Muscle of arm (tissue), 1 donor: ENCODE measurements at regions not wholly inside any gene's neighbourhood (a gene's known extent, or its start where the extent isn't known, plus 50 kb on each side); places are given as distances from the start of the nearest gene placed in this dataset.
"Not testable (repeated sequence)": the region's sequence is repeated elsewhere in the genome, so short reads cannot be mapped to it uniquely, and the experiment has no call there.

ENCODE experiments used
- DNase-seq: peaks from one replicate; pipeline ENCODE4 v3.0.0-alpha.2; 2013

DNA sequence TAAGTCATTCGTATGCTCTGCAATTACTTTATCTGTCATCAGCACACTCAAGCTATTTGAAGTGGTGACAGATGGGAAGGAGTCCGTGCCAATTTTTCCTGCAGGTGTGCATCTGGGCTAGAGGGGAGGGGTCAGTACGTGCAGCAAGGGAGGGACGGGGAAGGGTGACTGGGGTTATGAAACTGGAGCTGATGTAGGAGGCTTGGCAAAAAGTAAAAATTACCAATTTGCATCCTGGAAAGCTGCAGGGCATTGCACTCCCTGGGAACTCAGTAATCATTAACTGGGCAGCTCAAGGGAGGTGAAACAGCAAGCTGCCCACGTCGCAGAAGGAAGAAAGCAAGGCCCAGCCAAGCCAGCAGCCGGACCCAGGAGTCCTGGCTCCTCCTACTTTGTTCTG, 87.1 kb upstream of the TMEM45B start:
- no peak for DNase-seq

DNA sequence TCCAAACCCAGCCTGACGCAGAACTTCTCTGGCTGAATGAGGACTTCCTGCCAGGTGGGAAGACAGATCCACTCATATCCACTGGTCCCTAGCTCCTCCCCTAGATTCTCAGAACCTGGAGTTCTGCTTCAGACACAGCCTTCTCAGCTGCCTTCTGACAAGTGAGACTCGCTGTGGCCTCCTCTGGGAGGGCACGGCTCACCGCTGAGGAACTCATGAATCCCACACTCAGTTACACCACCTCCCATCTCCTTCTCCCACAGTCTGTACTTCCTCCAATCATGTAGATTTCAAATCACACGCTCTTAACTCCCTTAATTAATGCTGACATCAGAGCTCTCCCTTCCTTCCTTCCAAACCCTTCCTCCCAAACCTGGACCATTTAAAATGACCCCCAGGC, 86.4 kb upstream of the TMEM45B start:
- no peak for DNase-seq

DNA sequence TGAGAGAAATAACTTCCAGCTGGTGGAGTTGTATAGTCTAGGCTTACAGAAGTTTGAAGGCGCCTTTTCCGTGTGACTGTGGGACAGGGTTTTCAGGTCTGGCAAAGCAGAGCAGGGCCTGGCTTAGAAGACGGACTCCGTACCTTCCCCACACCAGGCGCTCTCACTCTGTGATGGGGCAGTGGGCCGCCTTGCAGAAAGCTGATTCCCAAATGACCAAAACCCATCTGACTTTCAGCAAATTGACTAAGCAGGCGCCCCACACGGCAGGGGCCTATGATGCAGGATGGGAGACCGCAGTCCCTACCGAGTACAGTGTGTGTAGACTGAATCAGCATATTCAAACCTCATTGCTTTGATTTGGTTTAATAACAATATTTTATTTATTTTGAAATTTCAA, 85.8 kb upstream of the TMEM45B start:
- DNase-seq: no peak

DNA sequence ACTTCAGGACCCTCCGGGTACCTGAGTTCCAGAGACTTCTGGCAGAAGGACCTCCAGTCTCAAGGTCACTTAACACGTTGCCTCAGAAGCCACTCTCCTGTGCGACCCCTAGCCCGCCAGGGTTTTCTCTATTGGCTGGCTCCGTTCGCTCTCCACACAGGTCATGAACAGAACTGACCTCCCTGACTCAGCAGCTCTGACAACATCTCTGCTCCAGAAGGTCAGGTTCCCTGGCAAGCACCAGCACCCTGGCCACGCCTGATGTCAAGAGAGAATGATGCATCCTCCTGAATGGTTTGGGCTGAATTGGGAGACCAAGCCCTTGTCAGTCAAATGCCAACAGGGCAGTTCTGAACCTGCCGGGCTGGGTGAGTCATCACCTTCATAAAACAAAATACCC, 84.3 kb upstream of the TMEM45B start:
- DNase-seq: no peak

DNA sequence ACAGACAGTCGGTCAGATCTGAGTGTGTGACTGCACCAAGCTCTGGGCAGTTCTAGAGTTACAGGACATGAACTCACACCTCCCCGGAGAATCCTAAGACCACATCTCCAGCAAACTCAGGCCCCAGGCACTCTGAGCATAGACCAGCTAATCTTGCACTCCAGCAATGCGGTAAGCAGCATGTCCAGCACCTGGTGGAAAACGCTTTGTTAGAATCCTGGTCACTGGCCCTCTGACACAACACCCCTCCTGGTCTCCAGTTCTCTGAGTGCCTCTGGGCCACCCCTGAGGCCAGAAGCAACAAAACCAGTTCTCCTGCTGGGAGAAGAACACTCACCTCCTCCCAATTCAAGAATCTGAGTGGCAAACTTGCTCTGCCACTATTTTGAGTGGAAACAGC, 82.7 kb upstream of the TMEM45B start:
- no peak for DNase-seq

DNA sequence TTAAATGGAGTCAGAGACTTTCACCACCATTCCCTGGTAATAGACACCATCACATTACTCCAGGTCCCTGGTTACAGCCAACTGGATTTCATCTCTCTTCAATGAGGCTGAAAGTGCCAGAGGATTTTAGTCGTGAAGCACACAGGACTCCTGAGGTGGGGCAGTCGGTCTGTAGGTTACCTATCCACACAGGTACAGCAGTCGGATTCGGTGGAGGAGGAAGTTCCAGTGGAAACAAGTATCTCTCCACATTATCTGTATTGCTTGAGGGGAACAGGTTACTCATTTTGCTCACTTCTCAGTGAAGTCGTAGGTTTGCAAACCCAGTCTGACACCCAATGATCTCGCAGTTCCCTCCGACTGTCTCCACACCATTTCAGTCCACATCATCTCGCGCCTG, 82.3 kb upstream of the TMEM45B start:
- DNase-seq: no peak

DNA sequence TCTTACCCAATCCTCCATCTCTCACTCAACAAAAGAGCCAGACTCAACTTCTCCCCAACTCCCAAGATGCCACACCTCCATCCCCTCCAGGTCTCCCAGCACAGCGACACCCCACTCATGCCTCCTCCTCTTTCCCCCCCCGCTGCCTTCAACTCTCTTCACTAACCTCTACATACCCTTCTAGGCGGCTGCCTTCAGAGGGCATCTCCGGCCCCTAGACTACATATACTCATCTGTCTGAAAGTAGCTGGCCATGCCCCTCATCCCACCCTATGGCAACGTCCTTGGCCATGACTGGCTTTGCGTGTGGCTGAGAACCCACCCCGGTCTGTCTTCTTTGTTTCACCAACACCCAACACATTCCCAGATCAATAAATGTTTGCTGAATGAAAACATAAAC, 81.7 kb upstream of the TMEM45B start:
- no peak for DNase-seq

DNA sequence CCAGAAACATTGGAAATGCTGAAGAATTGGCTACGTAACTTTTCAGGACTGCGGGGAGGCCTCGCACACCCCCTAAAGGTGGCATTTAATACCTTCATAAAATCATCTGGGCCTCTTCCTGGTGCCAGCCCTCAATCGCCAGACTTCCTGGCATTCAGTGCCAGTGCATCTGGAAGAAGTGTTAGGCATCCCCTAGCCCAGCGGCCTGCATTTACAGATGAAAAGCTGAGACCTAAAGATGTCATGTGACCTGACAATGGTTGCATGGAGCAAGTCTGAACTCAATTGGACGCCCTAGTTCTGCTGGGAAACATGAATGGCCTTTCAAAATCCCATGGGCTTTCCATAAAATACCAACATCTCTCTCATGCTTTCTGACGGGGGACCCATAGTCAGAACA, 81.0 kb upstream of the TMEM45B start:
- no peak for DNase-seq

DNA sequence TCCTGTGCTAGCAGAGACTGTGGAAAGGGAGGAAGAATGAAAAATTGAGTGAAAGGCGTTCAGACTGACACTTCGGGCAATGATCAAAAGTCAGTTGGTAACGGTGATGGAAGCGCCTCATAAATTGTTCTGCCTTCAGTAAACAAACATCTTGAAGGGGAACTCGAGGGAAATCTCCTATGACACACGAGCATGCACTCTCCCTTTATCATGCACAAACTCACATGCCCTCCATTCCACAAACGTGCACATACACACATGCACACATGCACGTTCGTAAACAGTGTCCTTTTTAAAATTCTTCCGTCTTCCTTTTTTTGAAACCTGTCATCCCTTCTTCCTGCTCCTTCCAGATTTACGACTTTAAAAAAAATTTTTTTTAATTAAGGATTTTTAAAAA, 77.8 kb upstream of the TMEM45B start:
- DNase-seq: no peak

DNA sequence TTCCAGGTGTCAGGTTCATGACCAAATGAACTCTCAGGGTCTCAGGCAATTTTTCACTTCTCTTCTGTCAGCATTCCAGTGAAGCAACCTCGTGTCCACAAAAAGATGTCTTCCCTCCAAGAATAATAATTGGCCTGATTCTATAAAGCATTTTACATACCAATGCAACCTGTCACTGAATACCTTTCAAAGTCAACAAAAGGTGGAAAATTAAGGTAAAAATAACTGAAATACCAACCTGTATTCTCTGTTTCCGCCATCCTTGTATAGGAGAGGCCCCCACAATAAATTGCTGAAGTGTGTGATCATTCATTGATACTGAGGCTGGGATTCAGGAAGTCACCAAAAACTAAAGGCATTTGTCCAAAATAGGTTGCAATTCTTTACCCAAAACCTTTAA, 77.4 kb upstream of the TMEM45B start:
- no peak for DNase-seq

DNA sequence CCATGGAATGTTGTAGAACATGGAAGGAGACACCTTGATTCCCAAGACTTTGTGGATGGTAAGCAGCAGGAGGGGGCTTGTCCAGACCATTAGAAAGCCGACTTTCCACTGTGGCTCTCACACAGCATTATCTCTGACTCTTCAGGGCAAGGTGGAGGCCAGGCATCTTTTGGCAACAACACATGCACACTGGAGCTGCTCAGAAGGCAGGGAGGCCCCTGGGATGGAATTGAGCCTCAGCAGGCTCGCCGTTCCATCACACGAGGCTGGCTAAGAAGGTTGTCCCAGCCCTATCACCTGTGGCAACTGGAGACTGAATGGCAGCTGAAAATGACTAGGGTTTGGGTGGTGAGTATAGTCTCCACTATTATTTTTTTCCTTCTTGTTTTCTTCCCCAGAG, 76.3 kb upstream of the TMEM45B start:
- DNase-seq: no peak

DNA sequence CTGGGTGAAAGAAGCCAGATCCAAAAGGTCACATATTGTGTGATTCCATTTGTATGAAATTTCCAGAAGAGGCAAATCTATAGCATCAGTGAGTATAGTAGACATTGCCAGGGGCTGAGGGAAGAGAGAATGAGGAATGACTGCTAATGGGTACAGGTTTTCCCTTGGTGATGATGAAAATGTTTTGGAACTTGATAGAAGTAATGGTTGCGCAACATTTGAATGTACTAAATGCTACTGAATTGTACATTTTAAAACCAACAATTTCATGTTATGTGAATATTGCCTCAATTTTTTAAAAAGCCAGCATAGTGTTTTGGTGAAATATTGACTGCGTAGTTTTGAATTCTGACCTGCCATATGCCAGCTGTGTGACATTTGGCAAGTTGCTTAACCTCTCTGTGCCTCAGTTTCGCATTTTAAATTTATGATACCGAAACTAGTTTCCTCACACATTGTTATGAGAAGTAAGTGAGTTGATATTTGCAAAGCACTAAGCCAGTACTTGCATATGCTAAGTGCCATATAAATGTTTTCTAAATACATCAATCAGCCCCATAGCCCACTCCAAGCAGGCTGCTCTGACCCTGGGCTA, 75.4 kb upstream of the TMEM45B start:
- no peak for DNase-seq

DNA sequence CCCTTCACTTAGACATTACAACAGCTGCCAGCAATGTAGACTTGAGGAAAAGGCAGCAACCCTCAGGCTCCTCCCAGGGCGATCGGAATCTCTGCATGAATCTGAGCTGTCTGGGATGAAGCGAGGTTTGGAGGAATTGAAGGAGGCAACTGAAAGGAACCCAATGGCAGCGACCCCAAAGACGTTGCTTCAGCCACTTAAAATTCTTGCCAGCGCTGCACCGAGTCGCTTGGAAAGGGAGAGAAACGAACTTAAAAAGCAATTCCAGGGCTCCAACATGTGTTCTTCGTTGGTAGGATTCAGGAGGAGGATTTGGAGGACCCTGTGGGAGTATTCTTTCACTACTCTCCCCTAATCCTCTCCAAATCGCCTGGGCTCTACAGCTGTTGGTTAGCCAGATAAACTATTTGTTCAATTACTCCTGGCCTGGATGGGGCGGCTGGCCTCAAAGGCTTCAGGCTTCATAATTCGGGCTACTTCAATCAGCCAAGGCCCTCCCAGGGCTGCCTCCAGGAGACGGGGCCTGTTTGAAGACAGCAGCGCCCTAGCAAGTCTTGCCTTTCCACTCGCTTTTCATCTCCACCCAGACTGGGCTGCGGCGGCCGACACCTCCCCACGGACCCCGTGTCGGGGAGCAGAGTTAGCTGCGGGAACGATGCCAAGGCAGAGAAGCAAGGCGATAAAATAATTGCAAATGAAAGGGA, 72.4 kb upstream of the TMEM45B start:
- peak; percentile 50 for DNase-seq

DNA sequence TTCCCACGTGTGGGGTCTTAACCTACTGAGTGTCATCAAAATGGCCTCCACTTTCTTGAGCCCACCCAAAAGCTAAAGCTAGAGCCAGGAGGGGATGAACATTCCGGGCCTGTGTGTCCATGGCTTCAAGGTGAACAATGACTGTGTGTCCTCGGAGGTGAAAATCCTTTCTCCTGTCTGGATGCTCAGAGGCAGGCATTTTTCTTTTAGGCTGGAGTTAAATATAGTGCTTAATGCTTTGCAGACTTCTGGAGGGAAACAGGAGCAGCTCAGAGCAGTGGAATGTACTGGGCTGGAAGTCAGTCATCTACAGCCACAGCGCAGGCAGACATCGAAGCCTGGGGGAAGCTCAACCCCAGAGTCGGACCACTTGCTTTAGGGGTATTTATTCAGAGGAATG, 68.6 kb upstream of the TMEM45B start:
- peak; percentile 52 for DNase-seq

DNA sequence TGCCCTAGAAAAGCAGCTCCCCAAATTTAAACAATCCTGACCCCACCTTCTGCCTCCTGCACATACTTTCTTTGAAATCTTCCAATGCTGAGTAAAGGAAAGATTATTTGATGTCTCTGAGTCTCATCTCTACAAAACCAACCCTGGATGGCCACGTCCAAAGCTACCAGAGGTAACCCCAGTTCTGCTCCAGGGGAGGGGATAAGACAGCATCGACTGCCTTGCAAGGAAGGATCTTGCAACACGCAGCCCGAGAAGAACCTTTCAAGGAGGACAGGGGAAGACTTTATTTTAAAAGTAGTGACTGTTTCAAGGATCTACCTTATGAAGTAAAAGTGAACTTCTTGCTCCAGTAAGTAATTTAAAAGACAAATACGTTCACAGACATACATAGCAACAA, 66.5 kb upstream of the TMEM45B start:
- DNase-seq: no peak

DNA sequence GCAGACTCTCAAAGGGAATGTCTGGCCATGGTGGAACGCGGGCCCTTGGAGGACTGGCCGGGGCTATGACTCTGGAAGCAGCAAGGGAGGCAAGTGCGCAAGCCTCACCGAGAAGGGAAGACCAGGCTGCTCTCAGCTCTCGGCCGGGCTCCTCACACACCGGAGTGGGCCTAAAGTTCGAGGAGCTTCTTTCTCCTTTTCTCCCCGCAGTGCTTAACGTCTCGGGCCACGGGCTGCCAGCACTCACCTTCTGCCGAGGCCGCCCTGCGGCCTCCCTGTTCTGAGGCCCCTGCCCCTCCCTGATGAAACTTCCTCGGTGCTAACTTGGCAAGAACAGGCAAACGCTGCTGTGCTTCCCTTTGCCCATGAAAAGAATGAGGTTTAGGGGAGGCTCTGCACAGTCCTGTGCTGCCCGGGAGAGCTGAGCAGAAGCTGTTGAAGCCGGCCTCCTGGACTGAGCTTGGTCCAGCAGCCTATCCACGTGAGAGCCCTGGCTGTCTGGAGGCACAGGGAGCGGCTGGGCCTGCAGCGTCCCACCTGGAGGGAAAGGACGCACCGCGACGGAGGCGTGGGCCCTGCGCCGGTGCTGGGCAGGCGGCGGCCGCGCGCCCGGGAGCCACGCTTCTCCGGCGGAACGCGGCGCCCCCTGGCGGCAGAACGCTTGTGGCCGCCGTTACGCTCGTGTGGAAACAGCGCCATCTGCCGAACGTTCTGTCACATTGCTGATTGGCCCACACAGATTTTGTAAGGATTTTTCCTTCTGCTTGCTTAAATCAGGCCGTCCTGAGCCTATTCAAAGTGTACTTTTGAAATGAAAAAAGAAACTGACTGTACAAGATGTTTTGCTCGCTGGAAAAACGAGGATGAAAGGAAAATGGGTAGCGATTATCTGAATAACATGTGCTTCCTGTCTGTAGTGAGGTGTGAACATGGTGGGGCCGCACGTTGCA, 65.0 kb upstream of the TMEM45B start:
- DNase-seq: peak; percentile 86

DNA sequence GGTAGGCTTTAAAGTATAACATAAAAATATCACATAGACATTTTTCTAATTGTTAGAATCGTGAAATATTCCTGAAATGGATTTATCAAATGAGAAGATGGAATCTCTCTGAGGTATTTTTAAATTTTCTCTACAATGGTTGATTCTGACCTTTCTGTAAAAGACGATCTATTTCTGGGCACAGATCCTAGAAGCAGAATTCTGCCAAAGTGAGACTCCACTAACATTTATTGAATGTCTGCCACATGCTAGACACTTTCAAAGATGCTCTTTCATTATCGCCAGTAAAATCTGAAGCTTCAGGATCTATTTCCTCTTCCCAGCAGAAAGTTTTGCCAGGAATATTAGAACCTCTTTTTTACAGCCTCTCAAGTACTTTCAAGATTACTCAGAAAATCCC, 64.1 kb upstream of the TMEM45B start:
- DNase-seq: no peak

DNA sequence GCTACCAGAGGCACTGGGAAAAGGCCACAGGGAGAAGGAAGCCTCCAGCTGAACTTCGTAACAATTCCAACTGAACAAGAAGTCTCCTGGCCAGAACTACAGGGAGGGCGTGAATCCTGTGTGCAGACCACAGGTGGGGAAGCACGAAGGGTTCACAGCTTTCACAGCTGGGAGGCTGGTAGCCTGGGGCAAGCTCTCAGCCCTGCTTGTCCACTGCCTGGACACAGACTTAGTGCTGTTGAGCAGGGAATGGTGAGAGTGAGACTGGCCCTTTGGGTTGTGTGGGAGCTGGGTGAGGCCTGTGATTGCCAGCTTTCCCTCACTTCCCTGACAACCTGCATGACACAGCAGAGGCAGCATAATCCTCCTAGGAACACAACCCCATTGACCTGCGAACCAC, 52.1 kb upstream of the TMEM45B start:
- DNase-seq: not testable (repeated sequence)

DNA sequence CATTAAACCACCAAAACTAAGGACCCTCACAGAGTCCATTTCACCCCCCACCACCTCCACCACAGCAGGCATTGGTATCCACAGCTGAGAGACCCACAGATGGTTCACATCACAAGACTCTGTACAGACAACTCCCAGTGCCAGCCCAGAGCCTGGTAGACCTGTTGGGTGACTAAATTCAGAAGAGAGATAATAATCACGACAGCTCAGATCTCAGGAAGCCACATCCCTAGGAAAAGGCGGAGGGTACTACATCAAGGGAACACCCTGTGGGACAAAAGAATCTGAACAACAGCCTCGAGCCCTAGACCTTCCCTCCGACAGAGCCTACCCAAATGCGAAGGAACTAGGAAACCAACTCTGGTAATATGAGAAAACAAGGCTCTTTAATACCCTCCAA, 51.4 kb upstream of the TMEM45B start:
- not testable (repeated sequence) for DNase-seq
